ENCODE measurements at regions not wholly inside any gene's neighbourhood (a gene's known extent, or its start where the extent isn't known, plus 50 kb on each side); places are given as distances from the start of the nearest gene placed in this dataset.

DNA sequence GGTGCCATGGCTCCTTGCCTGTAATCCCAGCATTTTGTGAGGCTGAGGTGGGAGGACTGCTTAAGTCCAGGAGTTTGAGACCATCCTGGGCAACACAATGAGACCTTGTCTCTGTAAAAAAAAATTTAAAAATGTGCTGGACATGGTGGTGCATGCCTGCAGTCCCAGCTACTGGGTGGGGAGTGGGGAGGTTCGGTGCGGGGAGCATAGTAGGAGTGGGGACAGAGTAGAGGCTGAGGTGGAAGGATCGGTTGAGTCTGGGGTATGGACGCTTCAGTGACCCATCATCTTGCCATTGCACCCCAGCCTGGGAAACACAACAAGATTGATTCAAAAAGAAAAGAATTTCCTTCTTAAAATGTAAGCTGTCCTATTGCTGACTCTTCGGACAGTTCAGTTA, 1490.0 kb upstream of the GBE1 start:
- no peak for TF ChIP-seq GATA2 (IDR thresholded peaks at IDR 0.05; ENCODE audit: low read depth, low read length)
- TF ChIP-seq GATA3 (IDR thresholded peaks at IDR 0.05; ENCODE audit: low read depth, low read length) = no peak
